Esophagus muscularis mucosa (tissue), 4 donors: ENCODE measurements at regions not wholly inside any gene's neighbourhood (a gene's known extent, or its start where the extent isn't known, plus 50 kb on each side); places are given as distances from the start of the nearest gene placed in this dataset.
"Not testable (repeated sequence)": the region's sequence is repeated elsewhere in the genome, so short reads cannot be mapped to it uniquely, and the experiment has no call there.

Experiments used
- EP300 ChIP-seq: sonication (generic); formaldehyde crosslinking; IDR thresholded peaks from one replicate; pipeline ENCODE4 v1.6.1; 2017; ENCODE audit warnings: antibody characterized with exemption
- POLR2A ChIP-seq: fragments of 450-650 bp; IDR thresholded peaks from one replicate; pipeline ENCODE4 v1.6.1; 2017; ENCODE audit warnings: antibody characterized with exemption, moderate library complexity, mild to moderate bottlenecking, low read depth
- POLR2AphosphoS5 ChIP-seq, 2 donors: sonication (generic); formaldehyde crosslinking; IDR thresholded peaks; one replicate each; pipeline ENCODE4 v1.6.1; 2017; ENCODE audit warnings: antibody characterized with exemption in 2 of 2
- TF ChIP-seq, protein P1 (sequence below), 3 experiments: fragments of 200-600 bp in 2 of 3; fragments of 450-650 bp in 1 of 3; sonication (generic) in 2 of 3; IDR thresholded peaks; one replicate each; pipeline ENCODE4 v1.5.1; 2017 to 2019; ENCODE audit warnings: antibody characterized with exemption in 3 of 3, mild to moderate bottlenecking in 2 of 3, moderate library complexity in 1 of 3

DNA sequence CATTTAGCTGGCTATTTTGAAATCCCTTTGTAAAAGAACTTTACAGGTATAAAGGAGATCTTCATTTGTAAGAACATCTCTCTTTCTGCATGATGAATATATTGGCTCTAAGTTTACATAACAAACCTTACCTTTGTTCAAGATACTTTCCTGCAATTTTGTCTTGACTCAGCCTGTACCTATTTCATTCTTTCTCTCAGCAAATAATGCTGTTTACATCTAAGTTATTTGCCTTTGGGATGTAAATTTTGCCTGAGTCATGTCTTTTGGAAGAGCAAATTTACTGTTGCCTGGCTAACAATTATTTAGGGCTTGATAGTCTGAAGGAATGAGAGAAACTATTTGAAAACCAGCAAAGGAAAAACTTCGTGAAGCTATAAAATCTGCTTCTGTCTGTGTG lies 210.4 kb upstream of the TGIF2LY start:
- TF ChIP-seq, protein P1, sequence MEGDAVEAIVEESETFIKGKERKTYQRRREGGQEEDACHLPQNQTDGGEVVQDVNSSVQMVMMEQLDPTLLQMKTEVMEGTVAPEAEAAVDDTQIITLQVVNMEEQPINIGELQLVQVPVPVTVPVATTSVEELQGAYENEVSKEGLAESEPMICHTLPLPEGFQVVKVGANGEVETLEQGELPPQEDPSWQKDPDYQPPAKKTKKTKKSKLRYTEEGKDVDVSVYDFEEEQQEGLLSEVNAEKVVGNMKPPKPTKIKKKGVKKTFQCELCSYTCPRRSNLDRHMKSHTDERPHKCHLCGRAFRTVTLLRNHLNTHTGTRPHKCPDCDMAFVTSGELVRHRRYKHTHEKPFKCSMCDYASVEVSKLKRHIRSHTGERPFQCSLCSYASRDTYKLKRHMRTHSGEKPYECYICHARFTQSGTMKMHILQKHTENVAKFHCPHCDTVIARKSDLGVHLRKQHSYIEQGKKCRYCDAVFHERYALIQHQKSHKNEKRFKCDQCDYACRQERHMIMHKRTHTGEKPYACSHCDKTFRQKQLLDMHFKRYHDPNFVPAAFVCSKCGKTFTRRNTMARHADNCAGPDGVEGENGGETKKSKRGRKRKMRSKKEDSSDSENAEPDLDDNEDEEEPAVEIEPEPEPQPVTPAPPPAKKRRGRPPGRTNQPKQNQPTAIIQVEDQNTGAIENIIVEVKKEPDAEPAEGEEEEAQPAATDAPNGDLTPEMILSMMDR (IDR thresholded peaks at IDR 0.05) = not testable (repeated sequence)
- not testable (repeated sequence) for TF ChIP-seq POLR2A; POLR2AphosphoS5 (IDR thresholded peaks at IDR 0.05); EP300
